ENCODE measurements at regions not wholly inside any gene's neighbourhood (a gene's known extent, or its start where the extent isn't known, plus 50 kb on each side); places are given as distances from the start of the nearest gene placed in this dataset.

GRCh38 chr7:94127026-94127425, 122.9 kb upstream of the BET1 start:
- H4K20me1 ChIP-seq (replicated peaks; ENCODE audit: insufficient read depth), result no peaks in the 10 kb centered on the region
- no peak overlapping the region for H3K27ac Mint-ChIP-seq
- H3K9me2 ChIP-seq (ENCODE audit: insufficient read depth), result no peaks in the 10 kb centered on the region
- no peaks in the 10 kb centered on the region for H3K79me2 ChIP-seq (replicated peaks; ENCODE audit: insufficient read depth)
- TF ChIP-seq ZNF462 (CRISPR knock-in tag; IDR thresholded peaks at IDR 0.05), result no peak
- no peak for ATAC-seq
- no peak overlapping the region for H3K4me3 ChIP-seq
- no peak overlapping the region for H3K4me2 ChIP-seq
- no peaks in the 10 kb centered on the region for H3K36me3 Mint-ChIP-seq (ENCODE audit: low read depth)
- H3F3A ChIP-seq (replicated peaks; ENCODE audit: low read depth), result no peaks in the 10 kb centered on the region
- no peaks in the 10 kb centered on the region for H3K4me1 Mint-ChIP-seq
- H3K4me3 Mint-ChIP-seq, result no peak overlapping the region
- no peak for DNase-seq (ENCODE audit: low spot score)
- H2AFZ ChIP-seq, result 0 out of 2 replicates have a peak overlapping the region, but pooled peaks have one; percentile 23
- no peaks in the 10 kb centered on the region for H3K36me3 ChIP-seq (ENCODE audit: insufficient read depth)
- no peaks in the 10 kb centered on the region for H3K27me3 ChIP-seq (ENCODE audit: insufficient read depth)
- no peaks in the 10 kb centered on the region for H3K27me3 Mint-ChIP-seq (ENCODE audit: insufficient read depth, low read depth, poor library complexity)
- no peaks in the 10 kb centered on the region for H3K4me1 ChIP-seq (ENCODE audit: insufficient read depth)
- no peak overlapping the region for H3K27ac ChIP-seq (ENCODE audit: low read depth)
- no peaks in the 10 kb centered on the region for H3K9me3 Mint-ChIP-seq

GRCh38 chr7:94128072-94128471, 123.9 kb upstream of the BET1 start:
- H3K36me3 ChIP-seq (ENCODE audit: insufficient read depth), result no peaks in the 10 kb centered on the region
- H3K27me3 Mint-ChIP-seq (ENCODE audit: insufficient read depth, low read depth, poor library complexity), result peaks cover 2% of the 10 kb centered on the region

More at GRCh38 chr7:94128072-94128471, 123.9 kb upstream of the BET1 start:
- no peaks in the 10 kb centered on the region for H4K20me1 ChIP-seq (replicated peaks; ENCODE audit: insufficient read depth)
- H3F3A ChIP-seq (replicated peaks; ENCODE audit: low read depth), result no peaks in the 10 kb centered on the region
- H3K4me1 Mint-ChIP-seq, result no peaks in the 10 kb centered on the region
- no peak overlapping the region for H3K4me2 ChIP-seq
- no peaks in the 10 kb centered on the region for H3K9me3 Mint-ChIP-seq
- no peaks in the 10 kb centered on the region for H3K9me2 ChIP-seq (ENCODE audit: insufficient read depth)
- H3K4me3 ChIP-seq, result no peak overlapping the region
- no peaks in the 10 kb centered on the region for H3K79me2 ChIP-seq (replicated peaks; ENCODE audit: insufficient read depth)
- H3K4me1 ChIP-seq (ENCODE audit: insufficient read depth), result no peaks in the 10 kb centered on the region
- H3K27ac ChIP-seq (ENCODE audit: low read depth), result no peak overlapping the region
- ATAC-seq (no peak), DNase-seq (ENCODE audit: low spot score) (no peak)
- no peak overlapping the region for H2AFZ ChIP-seq
- no peaks in the 10 kb centered on the region for H3K27me3 ChIP-seq (ENCODE audit: insufficient read depth)
- no peaks in the 10 kb centered on the region for H3K36me3 Mint-ChIP-seq (ENCODE audit: low read depth)
- no peak overlapping the region for H3K27ac Mint-ChIP-seq
- TF ChIP-seq EZH2 (IDR thresholded peaks at IDR 0.05; ENCODE audit: low read depth, unreplicated experiment) (no peak), STAT1 (IDR thresholded peaks at IDR 0.05; ENCODE audit: unreplicated experiment) (no peak), EZH2phosphoT487 (IDR thresholded peaks at IDR 0.05; ENCODE audit: unreplicated experiment) (no peak)
- no peak overlapping the region for H3K4me3 Mint-ChIP-seq
